Smooth muscle cell (in vitro differentiated cells): ENCODE measurements at regions not wholly inside any gene's neighbourhood (a gene's known extent, or its start where the extent isn't known, plus 50 kb on each side); places are given as distances from the start of the nearest gene placed in this dataset.

Experiments used
- DNase-seq: peaks from one replicate; lab custom pipeline; 2025; ENCODE audit not compliant: unreplicated experiment; lab: John Stamatoyannopoulos, UW
- H2AFZ ChIP-seq: fragments of 200-600 bp; sonication (generic); 2 replicates; pipeline ENCODE4 v1.6.0; 2016; ENCODE audit warnings: antibody characterized with exemption, low read depth, mild to moderate bottlenecking
- H3F3A ChIP-seq: fragments of 200-600 bp; sonication (generic); 2 replicates; pipeline ENCODE4 v1.6.0; 2017; ENCODE audit warnings: antibody characterized with exemption, low read depth
- H3K27ac ChIP-seq: fragments of 200-600 bp; sonication (generic); 2 replicates; pipeline ENCODE4 v1.5.1; 2016; ENCODE audit warnings: low read depth, mild to moderate bottlenecking
- H3K27me3 ChIP-seq: fragments of 200-600 bp; sonication (generic); 2 replicates; pipeline ENCODE4 v1.6.1; 2016; ENCODE audit warnings: low read depth, mild to moderate bottlenecking
- H3K36me3 ChIP-seq: fragments of 200-600 bp; sonication (generic); 2 replicates; pipeline ENCODE4 v1.5.1; 2016; ENCODE audit warnings: low read depth
- H3K4me1 ChIP-seq: fragments of 200-600 bp; sonication (generic); 2 replicates; pipeline ENCODE4 v1.5.1; 2016; ENCODE audit warnings: low read depth
- H3K4me2 ChIP-seq: fragments of 200-600 bp; sonication (generic); 2 replicates; pipeline ENCODE4 v1.6.0; 2016; ENCODE audit warnings: mild to moderate bottlenecking
- H3K4me3 ChIP-seq: fragments of 200-600 bp; sonication (generic); 2 replicates; pipeline ENCODE4 v1.5.1; 2016; ENCODE audit warnings: mild to moderate bottlenecking
- H3K79me2 ChIP-seq: fragments of 200-600 bp; sonication (generic); 2 replicates; pipeline ENCODE4 v1.6.0; 2016; ENCODE audit warnings: low read depth, mild to moderate bottlenecking
- H3K9ac ChIP-seq: fragments of 200-600 bp; sonication (generic); 2 replicates; pipeline ENCODE4 v1.6.0; 2016; ENCODE audit warnings: low read depth
- H3K9me3 ChIP-seq: fragments of 200-600 bp; sonication (generic); replicated peaks from 2 replicates; pipeline ENCODE4 v1.5.1; 2016; ENCODE audit warnings: low read depth
- H4K20me1 ChIP-seq: fragments of 200-600 bp; sonication (generic); 2 replicates; pipeline ENCODE4 v1.6.0; 2016; ENCODE audit warnings: low read depth
- WGBS: methylation state at CpG from one replicate; pipeline ENCODE4 v1.1.7; 2016; ENCODE audit warnings: low lambda C conversion rate; 5-methylcytosine and 5-hydroxymethylcytosine counted together
- TF ChIP-seq, protein P1 (sequence below): fragments of 200-600 bp; sonication (generic); IDR thresholded peaks from 2 replicates; pipeline ENCODE4 v1.5.1; 2017; ENCODE audit warnings: borderline replicate concordance, mild to moderate bottlenecking, antibody characterized with exemption; ENCODE audit not compliant: insufficient read depth, poor library complexity, severe bottlenecking

DNA sequence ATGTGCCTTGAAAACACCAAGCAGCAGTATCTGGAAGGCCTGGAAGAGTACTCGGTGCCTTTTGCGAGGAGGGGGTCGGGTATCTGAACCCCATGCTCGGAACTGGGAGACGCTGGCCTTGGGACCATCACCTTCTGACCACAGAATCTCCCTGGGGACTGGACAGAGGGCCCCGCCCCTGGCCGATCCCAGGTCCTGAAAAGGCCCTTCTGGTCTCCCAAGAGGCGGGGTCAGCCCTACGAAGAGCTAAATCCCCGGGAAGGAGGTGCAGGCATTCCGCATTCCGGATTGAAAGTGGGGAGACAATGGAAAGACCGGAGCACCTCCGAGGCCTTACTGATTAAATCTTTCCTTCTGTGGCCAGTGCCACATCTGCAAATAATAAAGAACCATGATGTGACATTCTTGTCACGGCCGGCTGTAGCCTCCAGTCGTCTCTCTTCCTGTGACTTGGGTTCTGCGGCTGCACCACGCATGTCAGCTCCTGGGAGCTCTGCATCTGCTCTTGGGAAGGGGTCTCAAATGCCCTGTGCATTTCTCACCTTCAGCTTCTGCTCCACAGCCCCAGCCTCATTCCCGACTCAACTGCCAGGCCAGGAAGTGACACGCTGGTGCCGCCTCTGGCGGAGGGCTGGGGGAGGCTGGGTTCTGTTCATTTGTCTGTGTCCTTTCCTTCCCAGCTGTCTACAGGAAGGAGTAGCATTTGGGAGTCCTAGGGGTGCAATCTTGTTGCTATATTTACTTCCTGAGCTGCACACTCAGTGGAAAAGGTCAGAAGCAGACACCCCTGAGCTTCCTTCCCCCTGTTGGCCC lies 173.5 kb downstream of the KLF13 start:
- peak overlapping the region; percentile 43 for H2AFZ ChIP-seq
- TF ChIP-seq, protein P1, sequence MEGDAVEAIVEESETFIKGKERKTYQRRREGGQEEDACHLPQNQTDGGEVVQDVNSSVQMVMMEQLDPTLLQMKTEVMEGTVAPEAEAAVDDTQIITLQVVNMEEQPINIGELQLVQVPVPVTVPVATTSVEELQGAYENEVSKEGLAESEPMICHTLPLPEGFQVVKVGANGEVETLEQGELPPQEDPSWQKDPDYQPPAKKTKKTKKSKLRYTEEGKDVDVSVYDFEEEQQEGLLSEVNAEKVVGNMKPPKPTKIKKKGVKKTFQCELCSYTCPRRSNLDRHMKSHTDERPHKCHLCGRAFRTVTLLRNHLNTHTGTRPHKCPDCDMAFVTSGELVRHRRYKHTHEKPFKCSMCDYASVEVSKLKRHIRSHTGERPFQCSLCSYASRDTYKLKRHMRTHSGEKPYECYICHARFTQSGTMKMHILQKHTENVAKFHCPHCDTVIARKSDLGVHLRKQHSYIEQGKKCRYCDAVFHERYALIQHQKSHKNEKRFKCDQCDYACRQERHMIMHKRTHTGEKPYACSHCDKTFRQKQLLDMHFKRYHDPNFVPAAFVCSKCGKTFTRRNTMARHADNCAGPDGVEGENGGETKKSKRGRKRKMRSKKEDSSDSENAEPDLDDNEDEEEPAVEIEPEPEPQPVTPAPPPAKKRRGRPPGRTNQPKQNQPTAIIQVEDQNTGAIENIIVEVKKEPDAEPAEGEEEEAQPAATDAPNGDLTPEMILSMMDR: no peak
- H3K4me3 ChIP-seq: no peak overlapping the region
- no peaks in the 10 kb centered on the region for H3K4me1 ChIP-seq
- H3K4me2 ChIP-seq: no peak overlapping the region
- H3K27ac ChIP-seq: no peak overlapping the region
- DNase-seq: no peak
- WGBS: 82% methylated on average over 23 of the region's 23 CpGs
- no peak overlapping the region for H3K9ac ChIP-seq
- no peaks in the 10 kb centered on the region for H3K36me3 ChIP-seq
- no peaks in the 10 kb centered on the region for H3K79me2 ChIP-seq
- H3K27me3 ChIP-seq: no peaks in the 10 kb centered on the region
- H3K9me3 ChIP-seq: no peaks in the 10 kb centered on the region
- no peaks in the 10 kb centered on the region for H4K20me1 ChIP-seq
- no peaks in the 10 kb centered on the region for H3F3A ChIP-seq

DNA sequence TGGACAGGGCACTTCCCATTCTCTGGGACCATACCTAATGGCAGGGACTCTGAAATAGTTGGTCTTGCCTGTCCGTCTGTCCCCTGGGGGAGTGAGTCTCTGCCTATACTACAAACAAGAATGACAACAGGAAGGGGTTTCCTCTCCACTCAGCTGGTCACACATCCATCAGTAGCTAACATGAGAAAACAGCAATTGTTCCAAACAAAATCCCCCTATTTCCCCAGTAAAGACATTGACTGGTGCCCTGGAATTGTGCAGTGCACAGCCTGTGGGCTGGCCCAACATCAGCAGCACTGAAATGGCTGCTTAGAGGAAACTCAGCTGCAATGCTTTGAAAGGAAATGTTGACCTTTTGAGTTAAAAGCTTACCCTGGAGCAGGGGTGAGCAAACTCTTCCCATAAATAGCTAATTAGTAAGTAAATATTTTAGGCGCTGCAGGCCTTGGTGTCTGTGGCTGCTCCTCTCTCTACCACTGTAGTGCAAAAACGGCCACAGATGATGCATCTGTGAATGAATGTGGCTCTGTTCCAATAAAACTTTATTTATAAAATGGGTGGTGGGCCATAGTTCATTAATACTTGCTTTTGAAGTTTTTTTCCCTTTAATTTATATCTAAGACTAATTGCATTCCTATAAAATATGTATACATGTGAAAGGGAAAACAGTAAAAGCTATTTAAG lies 174.3 kb downstream of the KLF13 start:
- Histone ChIP-seq H2AFZ (peak overlapping the region; percentile 43), H3K9ac (no peak overlapping the region), H3K27ac (no peak overlapping the region), H3K27me3 (no peaks in the 10 kb centered on the region), H3K4me1 (no peaks in the 10 kb centered on the region), H3K79me2 (no peaks in the 10 kb centered on the region), H3K9me3 (no peaks in the 10 kb centered on the region), H3F3A (no peaks in the 10 kb centered on the region), H3K36me3 (no peaks in the 10 kb centered on the region), H3K4me2 (no peak overlapping the region), H3K4me3 (no peak overlapping the region), H4K20me1 (no peaks in the 10 kb centered on the region)
- TF ChIP-seq, protein P1: no peak
- WGBS: 74% methylated on average over 3 of the region's 3 CpGs
- DNase-seq: no peak

DNA sequence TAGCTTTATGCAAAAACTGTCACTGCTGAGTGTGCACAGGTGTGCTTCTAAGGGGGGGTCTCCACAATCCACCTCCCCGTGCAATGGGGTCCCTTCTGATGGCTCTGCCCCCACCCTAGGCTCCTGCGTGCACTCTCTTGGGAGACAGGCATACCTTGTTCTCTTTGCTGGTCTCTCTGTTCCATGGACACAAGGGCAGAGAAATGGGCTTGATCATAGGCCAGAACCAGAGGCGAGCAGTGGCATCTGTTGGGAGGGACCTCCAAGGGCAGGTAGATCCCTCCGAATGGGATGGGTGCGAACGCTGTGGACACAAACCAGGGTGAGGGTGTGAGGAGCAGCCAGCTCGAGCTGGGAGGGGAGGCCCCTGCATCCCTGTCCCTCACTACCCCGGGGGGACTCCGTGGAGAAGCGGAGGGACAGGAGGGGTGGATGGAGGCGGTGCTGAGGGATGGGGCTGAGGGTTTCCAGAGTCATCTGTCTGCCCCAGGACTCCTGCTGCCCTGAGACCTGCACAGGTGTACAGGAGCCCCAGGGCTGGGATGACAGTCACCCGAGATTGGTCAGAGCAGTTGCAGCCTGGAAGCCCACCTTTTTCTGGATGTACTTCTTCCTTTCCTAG lies 175.0 kb downstream of the KLF13 start:
- Histone ChIP-seq H3K4me2 (no peak overlapping the region), H3K4me3 (no peak overlapping the region), H3K9me3 (no peaks in the 10 kb centered on the region), H3K36me3 (no peaks in the 10 kb centered on the region), H2AFZ (no peak overlapping the region), H3K79me2 (no peaks in the 10 kb centered on the region), H3K27ac (no peak overlapping the region), H4K20me1 (no peaks in the 10 kb centered on the region), H3F3A (no peaks in the 10 kb centered on the region), H3K4me1 (no peaks in the 10 kb centered on the region), H3K9ac (no peak overlapping the region), H3K27me3 (no peaks in the 10 kb centered on the region)
- DNase-seq: no peak
- 95% methylated on average over 12 of the region's 12 CpGs for WGBS
- TF ChIP-seq, protein P1: no peak
